ENCODE measurements at regions not wholly inside any gene's neighbourhood (a gene's known extent, or its start where the extent isn't known, plus 50 kb on each side); places are given as distances from the start of the nearest gene placed in this dataset.

DNA sequence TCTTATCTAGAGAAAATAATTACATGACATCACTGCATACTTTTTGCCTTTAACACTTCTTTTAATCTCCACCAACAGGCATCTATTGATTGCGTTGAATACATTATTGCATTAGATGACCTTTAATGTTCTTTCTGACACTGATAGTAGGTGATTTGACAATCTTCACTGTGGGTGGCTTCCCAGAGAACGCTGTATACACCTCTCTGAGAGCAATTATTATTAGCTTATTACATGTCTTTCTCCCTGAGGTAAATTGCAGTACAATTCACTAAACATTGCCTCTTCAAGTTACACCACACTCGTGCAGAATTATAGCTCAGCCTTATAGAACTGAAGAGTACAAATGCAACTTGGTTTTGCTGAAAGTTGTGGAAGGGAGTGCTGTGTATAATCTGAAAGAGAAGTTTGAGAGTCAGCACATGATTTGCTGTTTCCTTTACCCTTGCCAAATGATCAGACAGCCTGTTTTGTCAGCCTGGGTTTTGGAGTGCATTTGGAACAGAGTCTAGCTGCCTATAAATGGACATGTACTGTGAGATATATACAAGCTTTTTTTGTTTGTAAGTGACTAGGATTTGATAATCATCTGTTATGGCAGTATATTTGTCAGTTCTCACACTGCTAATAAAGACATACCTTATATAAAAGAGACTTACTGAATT lies 369.2 kb downstream of the CCER1 start:
- TF ChIP-seq, protein P1, sequence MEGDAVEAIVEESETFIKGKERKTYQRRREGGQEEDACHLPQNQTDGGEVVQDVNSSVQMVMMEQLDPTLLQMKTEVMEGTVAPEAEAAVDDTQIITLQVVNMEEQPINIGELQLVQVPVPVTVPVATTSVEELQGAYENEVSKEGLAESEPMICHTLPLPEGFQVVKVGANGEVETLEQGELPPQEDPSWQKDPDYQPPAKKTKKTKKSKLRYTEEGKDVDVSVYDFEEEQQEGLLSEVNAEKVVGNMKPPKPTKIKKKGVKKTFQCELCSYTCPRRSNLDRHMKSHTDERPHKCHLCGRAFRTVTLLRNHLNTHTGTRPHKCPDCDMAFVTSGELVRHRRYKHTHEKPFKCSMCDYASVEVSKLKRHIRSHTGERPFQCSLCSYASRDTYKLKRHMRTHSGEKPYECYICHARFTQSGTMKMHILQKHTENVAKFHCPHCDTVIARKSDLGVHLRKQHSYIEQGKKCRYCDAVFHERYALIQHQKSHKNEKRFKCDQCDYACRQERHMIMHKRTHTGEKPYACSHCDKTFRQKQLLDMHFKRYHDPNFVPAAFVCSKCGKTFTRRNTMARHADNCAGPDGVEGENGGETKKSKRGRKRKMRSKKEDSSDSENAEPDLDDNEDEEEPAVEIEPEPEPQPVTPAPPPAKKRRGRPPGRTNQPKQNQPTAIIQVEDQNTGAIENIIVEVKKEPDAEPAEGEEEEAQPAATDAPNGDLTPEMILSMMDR (IDR thresholded peaks at IDR 0.05), result no peak

DNA sequence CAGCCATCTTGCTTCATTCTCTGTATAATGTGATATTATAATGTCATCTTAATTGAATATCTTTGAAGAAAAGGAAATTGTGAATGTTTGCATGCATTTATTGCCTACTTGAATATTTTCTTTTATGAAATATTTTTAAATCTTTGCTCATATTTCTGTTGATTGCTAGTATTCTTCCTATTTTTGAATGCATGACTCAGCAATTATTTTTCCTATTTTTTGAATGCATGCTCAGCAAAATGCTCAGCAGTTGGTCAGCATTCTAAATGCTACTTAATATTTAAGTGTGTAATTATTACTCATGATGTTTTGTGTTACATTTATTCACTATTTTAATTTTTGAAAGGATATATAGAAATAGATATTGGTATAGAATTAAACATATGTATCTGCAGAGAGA lies 378.3 kb downstream of the CCER1 start:
- TF ChIP-seq, protein P1 (IDR thresholded peaks at IDR 0.05), result no peak

DNA sequence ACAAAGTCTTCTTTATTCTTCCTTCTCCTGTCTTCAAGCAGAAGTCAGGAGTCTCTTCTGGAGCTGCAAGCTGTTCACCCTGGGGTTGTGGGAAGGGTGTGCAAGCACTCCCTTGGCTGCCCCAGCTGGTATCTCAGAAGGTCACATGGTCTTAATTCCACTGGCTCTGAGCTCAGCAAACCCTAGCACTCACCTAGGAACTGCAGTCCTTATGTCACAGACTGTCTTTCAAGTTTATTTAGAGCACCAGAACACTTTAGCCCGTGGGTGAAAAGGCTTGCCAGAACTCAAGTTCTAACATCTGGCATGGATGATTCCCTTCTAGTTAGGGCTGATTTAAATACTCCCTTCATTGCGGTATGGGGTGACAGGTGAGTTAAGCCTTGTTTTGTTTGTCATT lies 379.0 kb downstream of the CCER1 start:
- TF ChIP-seq, protein P1 (IDR thresholded peaks at IDR 0.05), result no peak

DNA sequence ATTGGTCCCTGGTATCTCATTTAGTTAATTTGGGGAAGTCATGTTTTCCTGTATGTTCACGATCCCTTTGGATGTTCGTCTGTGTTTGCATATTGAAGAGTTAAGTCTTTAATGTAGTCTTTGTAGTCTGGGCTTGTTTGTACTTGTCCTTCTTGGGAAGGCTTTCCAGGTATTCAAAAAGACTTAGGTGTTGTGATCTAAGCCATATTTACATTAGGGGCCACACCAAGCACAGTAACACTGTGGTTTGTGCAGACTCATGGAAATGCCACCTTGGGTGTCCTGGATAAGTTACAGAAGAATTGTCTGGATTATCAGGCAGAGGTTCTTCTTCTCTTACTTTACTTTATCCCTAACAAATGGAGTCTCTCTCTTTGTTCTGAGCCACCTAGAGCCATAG lies 380.3 kb downstream of the CCER1 start:
- TF ChIP-seq, protein P1 (IDR thresholded peaks at IDR 0.05), result no peak

DNA sequence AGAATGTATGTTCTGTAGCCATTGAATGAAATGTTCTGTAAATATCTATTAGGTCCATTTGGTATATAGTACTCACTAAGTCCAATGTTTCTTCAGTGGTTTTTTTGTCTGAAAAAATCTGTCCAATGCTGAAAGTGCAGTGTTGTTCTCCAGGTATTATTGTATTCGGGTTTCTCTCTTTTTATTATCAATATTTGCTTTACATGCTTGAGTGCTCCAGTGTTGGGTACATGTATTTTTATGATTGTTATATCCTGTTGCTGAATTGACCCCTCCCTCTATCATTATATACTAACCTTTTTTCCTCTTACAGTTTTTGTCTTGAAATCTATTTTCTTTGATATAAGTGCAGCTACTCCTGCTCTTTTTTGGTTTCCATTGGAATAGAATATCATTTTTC lies 382.2 kb downstream of the CCER1 start:
- TF ChIP-seq, protein P1 (IDR thresholded peaks at IDR 0.05), result no peak

DNA sequence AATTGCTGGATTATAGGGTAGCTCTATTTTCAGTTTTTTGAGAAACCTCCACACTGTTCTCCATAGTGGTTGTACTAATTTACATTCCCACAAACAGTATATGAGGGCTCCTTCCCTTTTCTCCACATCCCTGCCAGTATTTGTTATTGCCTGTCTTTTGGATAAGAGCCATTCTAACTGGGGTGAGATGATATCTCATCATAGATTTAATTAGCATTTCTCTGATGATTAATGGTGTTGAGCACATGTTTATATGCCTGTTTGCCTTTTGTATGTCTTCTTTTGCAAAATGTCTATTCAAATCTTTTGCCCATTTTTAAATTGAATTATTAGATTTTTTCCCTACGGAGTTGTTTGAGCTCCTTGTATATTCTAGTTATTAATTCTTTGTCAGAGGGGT lies 385.3 kb downstream of the CCER1 start:
- TF ChIP-seq, protein P1 (IDR thresholded peaks at IDR 0.05), result no peak

DNA sequence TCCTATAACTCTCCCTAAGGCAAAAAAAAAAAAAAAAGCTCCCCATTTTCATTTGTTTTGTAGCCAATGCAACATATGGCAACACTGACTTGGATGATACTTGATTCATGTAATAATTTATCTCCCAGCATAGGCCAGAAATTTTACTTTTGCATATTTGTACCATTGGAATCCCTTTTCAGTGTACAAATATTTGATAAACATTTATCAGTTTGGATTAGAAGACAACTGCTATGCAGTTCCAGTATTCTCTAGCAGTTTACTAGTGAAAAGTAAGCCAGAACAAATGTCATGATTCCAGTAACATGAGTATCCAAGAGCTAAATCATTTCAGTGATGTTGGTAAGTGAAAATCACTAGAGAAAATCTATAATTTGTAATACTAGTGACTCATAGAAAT lies 392.3 kb downstream of the CCER1 start:
- TF ChIP-seq, protein P1 (IDR thresholded peaks at IDR 0.05), result no peak

DNA sequence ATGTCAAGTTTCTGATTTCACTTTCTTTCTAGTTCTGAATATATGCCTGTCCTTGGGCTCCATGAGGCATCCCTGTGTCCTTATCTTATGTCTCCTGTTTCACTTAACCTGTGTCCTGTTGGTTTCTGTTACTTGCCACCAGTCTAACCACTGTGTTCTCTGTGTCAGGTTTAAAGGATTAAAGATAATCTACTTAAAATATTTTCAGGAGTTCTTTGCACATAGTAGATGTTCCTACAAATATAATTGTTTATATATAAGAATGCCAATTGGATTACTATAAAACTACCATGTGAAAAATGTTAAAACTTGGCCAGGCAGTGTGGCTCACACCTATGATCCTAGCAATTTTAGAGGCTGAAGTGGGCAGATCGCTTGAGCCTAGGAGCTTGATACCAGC lies 406.4 kb downstream of the CCER1 start:
- TF ChIP-seq, protein P1 (IDR thresholded peaks at IDR 0.05), result no peak

Data from LNCAP (cell line).